CD4-positive, CD25-positive, alpha-beta regulatory T cell (primary cell): ENCODE measurements at regions not wholly inside any gene's neighbourhood (a gene's known extent, or its start where the extent isn't known, plus 50 kb on each side); places are given as distances from the start of the nearest gene placed in this dataset.

Experiments
- ATAC-seq, 2 donors: fragments of 150-1000 bp; cut with Tn5 transposase; one replicate each; pipeline ENCODE4 v1.10.0; 2021; ENCODE audit warnings: low read depth in 2 of 2, moderate number of reproducible peaks in 2 of 2, moderate library complexity in 1 of 2
- DNase-seq, 3 donors: peaks; one replicate each; pipeline versions ENCODE4 v3.0.0 to v3.0.0-alpha.2; 2012 to 2022; ENCODE audit warnings: mixed read lengths in 1 of 3
- H3K27ac ChIP-seq: one replicate; pipeline ENCODE4 v1.7.0; 2013; ENCODE audit warnings: mild to moderate bottlenecking, low read length; ENCODE audit not compliant: insufficient read depth, poor library complexity, severe bottlenecking
- H3K27me3 ChIP-seq: one replicate; pipeline ENCODE4 v1.7.0; 2013; ENCODE audit warnings: low read length; ENCODE audit not compliant: control insufficient read depth, insufficient read depth
- H3K36me3 ChIP-seq: one replicate; pipeline ENCODE4 v1.7.0; 2013; ENCODE audit warnings: mild to moderate bottlenecking, low read length, moderate library complexity; ENCODE audit not compliant: control insufficient read depth, insufficient read depth
- H3K4me1 ChIP-seq: 2 replicates; pipeline ENCODE4 v1.7.0; 2013; ENCODE audit warnings: mild to moderate bottlenecking, low read length; ENCODE audit not compliant: insufficient read depth, control insufficient read depth, poor library complexity, severe bottlenecking
- H3K4me3 ChIP-seq: one replicate; pipeline ENCODE4 v1.7.0; 2013; ENCODE audit warnings: low read depth, mild to moderate bottlenecking, low read length, moderate library complexity
- H3K9me3 ChIP-seq, 2 experiments: 1 replicate in 1 of 2; 2 replicates in 1 of 2; pipeline ENCODE4 v1.7.0; 2013; ENCODE audit warnings: low read length in 2 of 2, mild to moderate bottlenecking in 1 of 2, moderate library complexity in 1 of 2; ENCODE audit not compliant: control insufficient read depth in 2 of 2
- H3K27ac Mint-ChIP-seq, 3 donors: one replicate each; pipeline ENCODE4 v1.8.0; 2020 to 2022; ENCODE audit warnings: mild to moderate bottlenecking in 3 of 3, mixed read lengths in 3 of 3, moderate library complexity in 2 of 3
- H3K27me3 Mint-ChIP-seq: one replicate; pipeline ENCODE4 v1.8.0; 2022; ENCODE audit warnings: mild to moderate bottlenecking, mixed read lengths
- H3K36me3 Mint-ChIP-seq: one replicate; pipeline ENCODE4 v1.8.0; 2020; ENCODE audit warnings: mixed read lengths
- H3K4me1 Mint-ChIP-seq, 4 donors: one replicate each; pipeline ENCODE4 v1.8.0; 2020 to 2022; ENCODE audit warnings: mixed read lengths in 4 of 4, mild to moderate bottlenecking in 1 of 4
- H3K4me3 Mint-ChIP-seq, 4 donors: one replicate each; pipeline ENCODE4 v1.8.0; 2020 to 2022; ENCODE audit warnings: mild to moderate bottlenecking in 4 of 4, mixed read lengths in 4 of 4, moderate library complexity in 3 of 4
- H3K9me3 Mint-ChIP-seq, 7 donors: one replicate each; pipeline ENCODE4 v1.8.0; 2020 to 2022; ENCODE audit warnings: mixed read lengths in 7 of 7, mild to moderate bottlenecking in 3 of 7, moderate library complexity in 2 of 7

- no peaks in the 10 kb centered on the region for H3K36me3 ChIP-seq
- ATAC-seq (no peak), DNase-seq (no peak)
- H3K4me1 ChIP-seq = no peaks in the 10 kb centered on the region
- H3K27me3 ChIP-seq = no peaks in the 10 kb centered on the region
- Mint-ChIP-seq H3K4me3 (no peak overlapping the region), H3K27me3 (no peaks in the 10 kb centered on the region), H3K27ac (no peak overlapping the region), H3K36me3 (no peaks in the 10 kb centered on the region), H3K4me1 (no peaks in the 10 kb centered on the region), H3K9me3 (no peaks in the 10 kb centered on the region)
- no peaks in the 10 kb centered on the region for H3K9me3 ChIP-seq
- H3K4me3 ChIP-seq = no peak overlapping the region
- no peak overlapping the region for H3K27ac ChIP-seq
These were observed 213.1 kb upstream of the SYNDIG1 start for GRCh38 chr20:24256307-24256706.

GRCh38 chr20:24254480-24254879 lies 214.9 kb upstream of the SYNDIG1 start:
- H3K36me3 Mint-ChIP-seq = no peaks in the 10 kb centered on the region
- H3K9me3 Mint-ChIP-seq = no peaks in the 10 kb centered on the region
- H3K4me1 ChIP-seq = no peaks in the 10 kb centered on the region
- no peak overlapping the region for H3K4me3 Mint-ChIP-seq
- DNase-seq = no peak
- no peak overlapping the region for H3K27ac Mint-ChIP-seq
- H3K27ac ChIP-seq = no peak overlapping the region
- no peaks in the 10 kb centered on the region for H3K27me3 ChIP-seq
- H3K36me3 ChIP-seq = no peaks in the 10 kb centered on the region
- H3K4me1 Mint-ChIP-seq = no peaks in the 10 kb centered on the region
- no peak overlapping the region for H3K4me3 ChIP-seq
- no peak for ATAC-seq
- no peaks in the 10 kb centered on the region for H3K9me3 ChIP-seq
- no peaks in the 10 kb centered on the region for H3K27me3 Mint-ChIP-seq

GRCh38 chr20:24253321-24253720 lies 216.1 kb upstream of the SYNDIG1 start:
- H3K36me3 ChIP-seq = no peaks in the 10 kb centered on the region
- no peaks in the 10 kb centered on the region for H3K36me3 Mint-ChIP-seq
- H3K4me3 Mint-ChIP-seq = no peak overlapping the region
- H3K27me3 Mint-ChIP-seq = no peaks in the 10 kb centered on the region
- DNase-seq = no peak
- no peak overlapping the region for H3K4me3 ChIP-seq
- H3K27me3 ChIP-seq = no peaks in the 10 kb centered on the region
- H3K4me1 ChIP-seq = no peaks in the 10 kb centered on the region
- H3K9me3 Mint-ChIP-seq = no peaks in the 10 kb centered on the region
- no peak for ATAC-seq
- H3K27ac Mint-ChIP-seq = no peak overlapping the region
- no peaks in the 10 kb centered on the region for H3K4me1 Mint-ChIP-seq
- no peaks in the 10 kb centered on the region for H3K9me3 ChIP-seq
- H3K27ac ChIP-seq = no peak overlapping the region

- no peak overlapping the region for H3K27ac ChIP-seq
- ATAC-seq (no peak), DNase-seq (no peak)
- H3K9me3 Mint-ChIP-seq = peaks cover 0 to 4% (median 0%) of the 10 kb centered on the region in 7 donors
- no peaks in the 10 kb centered on the region for H3K36me3 Mint-ChIP-seq
- no peak overlapping the region for H3K4me3 ChIP-seq
- no peaks in the 10 kb centered on the region for H3K9me3 ChIP-seq
- no peaks in the 10 kb centered on the region for H3K4me1 ChIP-seq
- H3K36me3 ChIP-seq = no peaks in the 10 kb centered on the region
- H3K4me1 Mint-ChIP-seq = no peaks in the 10 kb centered on the region
- no peaks in the 10 kb centered on the region for H3K27me3 ChIP-seq
- H3K27me3 Mint-ChIP-seq = peaks cover 19% of the 10 kb centered on the region
- no peak overlapping the region for H3K4me3 Mint-ChIP-seq
- H3K27ac Mint-ChIP-seq = no peak overlapping the region
These were observed 224.3 kb upstream of the SYNDIG1 start for GRCh38 chr20:24245094-24245493.

- Histone ChIP-seq H3K27ac (no peak overlapping the region), H3K36me3 (no peaks in the 10 kb centered on the region), H3K4me3 (no peak overlapping the region), H3K9me3 (no peaks in the 10 kb centered on the region), H3K4me1 (no peaks in the 10 kb centered on the region), H3K27me3 (no peaks in the 10 kb centered on the region)
- no peaks in the 10 kb centered on the region for H3K36me3 Mint-ChIP-seq
- no peaks in the 10 kb centered on the region for H3K4me1 Mint-ChIP-seq
- H3K4me3 Mint-ChIP-seq = no peak overlapping the region
- peaks cover 21% of the 10 kb centered on the region for H3K27me3 Mint-ChIP-seq
- H3K27ac Mint-ChIP-seq = no peak overlapping the region
- DNase-seq (no peak), ATAC-seq (no peak)
- peaks cover 0 to 4% (median 0%) of the 10 kb centered on the region in 7 donors for H3K9me3 Mint-ChIP-seq
These were observed 226.7 kb upstream of the SYNDIG1 start for GRCh38 chr20:24242763-24243162.

- no peaks in the 10 kb centered on the region for H3K4me1 Mint-ChIP-seq
- H3K27me3 Mint-ChIP-seq = peaks cover 16% of the 10 kb centered on the region
- DNase-seq (no peak), ATAC-seq (no peak)
- H3K27ac Mint-ChIP-seq = no peak overlapping the region
- no peaks in the 10 kb centered on the region for H3K36me3 Mint-ChIP-seq
- Histone ChIP-seq H3K36me3 (no peaks in the 10 kb centered on the region), H3K9me3 (no peaks in the 10 kb centered on the region), H3K27me3 (no peaks in the 10 kb centered on the region), H3K4me1 (no peaks in the 10 kb centered on the region), H3K4me3 (no peak overlapping the region), H3K27ac (no peak overlapping the region)
- H3K4me3 Mint-ChIP-seq = no peak overlapping the region
- peaks cover 0 to 1% (median 0%) of the 10 kb centered on the region in 7 donors for H3K9me3 Mint-ChIP-seq
These were observed 228.0 kb upstream of the SYNDIG1 start for GRCh38 chr20:24241466-24241865.

- H3K36me3 ChIP-seq = no peaks in the 10 kb centered on the region
- H3K27ac ChIP-seq = no peak overlapping the region
- Mint-ChIP-seq H3K27me3 (peaks cover 10% of the 10 kb centered on the region), H3K36me3 (no peaks in the 10 kb centered on the region), H3K4me1 (no peaks in the 10 kb centered on the region), H3K27ac (no peak overlapping the region), H3K4me3 (no peak overlapping the region), H3K9me3 (peaks cover 0 to 1% (median 0%) of the 10 kb centered on the region in 7 donors)
- DNase-seq (no peak), ATAC-seq (no peak)
- no peaks in the 10 kb centered on the region for H3K27me3 ChIP-seq
- no peaks in the 10 kb centered on the region for H3K4me1 ChIP-seq
- H3K9me3 ChIP-seq = no peaks in the 10 kb centered on the region
- H3K4me3 ChIP-seq = no peak overlapping the region
These were observed 232.5 kb upstream of the SYNDIG1 start for GRCh38 chr20:24236963-24237362.

GRCh38 chr20:24236201-24236600 lies 233.2 kb upstream of the SYNDIG1 start:
- H3K4me1 Mint-ChIP-seq = no peaks in the 10 kb centered on the region
- no peaks in the 10 kb centered on the region for H3K27me3 ChIP-seq
- H3K36me3 ChIP-seq = no peaks in the 10 kb centered on the region
- H3K9me3 Mint-ChIP-seq = peaks cover 0 to 1% (median 0%) of the 10 kb centered on the region in 7 donors
- H3K27ac Mint-ChIP-seq = no peak overlapping the region
- no peak overlapping the region for H3K4me3 ChIP-seq
- no peak overlapping the region for H3K4me3 Mint-ChIP-seq
- H3K36me3 Mint-ChIP-seq = no peaks in the 10 kb centered on the region
- peaks cover 5% of the 10 kb centered on the region for H3K27me3 Mint-ChIP-seq
- H3K4me1 ChIP-seq = no peaks in the 10 kb centered on the region
- no peaks in the 10 kb centered on the region for H3K9me3 ChIP-seq
- ATAC-seq = no peak
- H3K27ac ChIP-seq = no peak overlapping the region
- DNase-seq = no peak
